Amniotic stem cell (primary cell): ENCODE measurements at regions not wholly inside any gene's neighbourhood (a gene's known extent, or its start where the extent isn't known, plus 50 kb on each side); places are given as distances from the start of the nearest gene placed in this dataset.
"Not testable (repeated sequence)": the region's sequence is repeated elsewhere in the genome, so short reads cannot be mapped to it uniquely, and the experiment has no call there.

Experiments used
- DNase-seq: peaks from one replicate; lab custom pipeline; 2025; lab: John Stamatoyannopoulos, UW

GRCh38 chr11:70549386-70549785, 151.1 kb downstream of the CTTN start:
- DNase-seq = no peak

GRCh38 chr11:70549796-70550195, 151.5 kb downstream of the CTTN start:
- no peak for DNase-seq

DNA sequence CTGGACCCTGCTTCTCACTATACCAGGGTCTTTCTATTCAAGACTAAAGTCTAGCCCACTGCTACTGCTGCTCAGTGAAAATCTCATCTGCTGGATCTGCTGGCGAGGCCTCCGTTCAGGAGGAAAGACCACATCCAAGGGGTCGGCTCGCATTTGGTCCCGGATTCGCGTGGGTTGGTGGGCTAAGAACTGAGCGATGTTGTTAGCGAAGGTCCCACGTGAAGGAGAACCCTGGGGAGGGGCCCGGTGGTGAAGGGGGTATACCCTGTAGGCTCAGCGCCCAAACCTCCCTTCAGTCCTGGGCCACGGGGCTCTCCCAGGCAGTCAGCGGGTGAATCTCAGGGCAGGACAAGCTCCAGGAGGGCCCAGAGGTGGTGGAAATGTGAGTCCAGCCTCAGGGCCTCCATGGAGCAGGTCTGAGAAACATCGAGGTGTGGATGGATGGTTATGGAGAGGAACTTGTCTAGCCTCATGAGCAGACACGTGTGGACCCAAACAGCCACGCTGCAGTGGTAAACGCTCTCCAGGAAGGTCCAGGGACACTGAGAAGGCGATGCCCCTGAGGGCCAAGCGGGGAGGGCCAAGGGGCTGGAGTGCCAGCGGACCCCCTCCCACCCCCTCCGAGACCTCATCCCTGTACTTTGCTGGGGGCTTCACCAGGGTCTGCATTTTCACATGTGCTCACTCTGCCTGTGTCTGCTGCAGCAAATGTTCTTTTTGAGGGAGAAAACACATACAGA, 152.3 kb downstream of the CTTN start:
- DNase-seq = no peak

GRCh38 chr11:70551351-70552166, 153.2 kb downstream of the CTTN start:
- DNase-seq = no peak

DNA sequence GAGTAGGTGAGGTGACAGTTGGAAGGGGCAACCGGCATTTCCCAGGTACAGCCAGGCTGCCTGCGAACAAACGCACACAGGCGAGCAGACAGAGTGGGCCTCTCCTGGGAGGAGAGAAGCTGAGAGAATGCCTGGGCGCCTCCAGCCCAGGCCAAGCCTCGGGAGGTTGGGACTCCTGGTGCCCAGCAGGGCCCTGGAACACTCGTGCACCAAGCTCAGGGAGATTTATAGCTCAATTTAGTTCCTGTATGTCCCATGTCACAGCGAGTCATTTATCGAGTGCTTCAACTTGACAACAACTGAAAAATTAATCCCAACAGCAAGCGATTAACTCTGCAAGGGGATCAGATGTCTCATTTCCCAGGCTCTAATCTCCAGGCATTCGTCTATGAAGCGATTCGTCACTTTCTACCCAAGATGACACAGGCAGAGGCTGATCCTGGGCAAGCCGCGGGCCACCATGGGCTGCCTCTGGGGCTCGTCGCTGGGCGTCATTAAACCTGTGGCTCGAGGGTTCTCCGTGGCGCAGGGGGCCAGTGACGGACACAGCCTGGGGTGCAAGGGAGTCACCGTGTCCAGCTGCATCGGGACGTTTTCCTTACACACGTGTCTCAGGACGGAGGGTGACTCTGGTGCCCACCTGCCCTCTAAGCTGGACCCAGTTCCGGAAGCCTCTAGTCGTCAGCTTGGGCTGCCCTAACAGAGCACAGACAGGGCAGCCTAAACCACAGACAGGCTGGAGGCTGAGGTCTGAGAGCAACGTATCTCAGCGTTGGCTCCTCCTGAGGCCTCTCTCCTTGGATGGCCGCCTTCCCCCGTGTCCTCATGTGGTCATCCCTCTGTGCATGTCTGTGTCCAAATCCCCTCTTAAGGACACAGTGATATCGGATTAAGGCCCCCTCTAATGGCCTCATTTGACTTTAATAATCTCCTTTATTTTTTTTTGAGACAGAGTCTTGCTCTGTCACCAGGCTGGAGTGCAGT, 154.1 kb downstream of the CTTN start:
- no peak for DNase-seq

- DNase-seq = no peak
Observed at GRCh38 chr11:70555078-70555477, 156.7 kb downstream of the CTTN start.

DNA sequence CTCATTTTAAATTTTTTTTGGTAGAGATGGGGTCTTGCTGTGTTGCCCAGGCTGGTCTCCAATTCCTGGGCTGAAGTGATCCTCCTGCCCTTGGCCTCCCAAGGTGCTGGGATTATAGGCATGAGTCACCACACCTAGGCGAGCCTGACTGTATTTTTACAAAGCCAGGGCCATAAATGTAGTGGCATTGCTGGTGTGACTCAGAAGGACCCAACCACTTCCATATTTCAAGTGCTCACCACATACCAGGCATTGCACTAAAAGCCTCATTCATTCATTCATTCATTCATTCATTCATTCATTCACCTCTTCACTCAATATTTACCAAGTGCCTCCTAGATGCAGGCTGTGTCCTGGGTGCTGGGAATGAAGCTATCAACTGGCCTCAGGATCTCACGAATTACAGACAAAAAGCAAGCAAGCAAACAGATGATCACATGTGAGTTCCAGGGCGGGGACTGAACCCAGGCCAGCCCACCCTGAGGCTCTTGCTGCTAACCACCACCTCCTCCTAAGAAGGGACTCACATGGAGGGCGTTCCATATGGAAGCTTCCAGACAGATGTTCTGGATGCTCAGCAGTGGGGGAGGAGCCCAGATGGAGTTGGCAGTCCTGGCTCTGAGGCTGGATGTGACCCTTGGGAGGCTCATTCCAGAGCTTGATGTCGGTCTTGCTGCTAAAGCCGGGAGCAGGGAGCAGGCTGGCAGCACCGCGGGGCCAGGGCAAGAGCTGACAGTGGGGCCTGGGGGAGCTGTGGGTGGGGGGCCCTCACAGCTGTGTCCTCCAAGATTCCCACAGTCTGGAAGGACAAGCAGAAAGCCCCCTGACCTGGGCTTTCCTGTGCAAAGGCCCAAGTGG, 158.8 kb downstream of the CTTN start:
- no peak for DNase-seq

GRCh38 chr11:70557742-70558485, 159.6 kb downstream of the CTTN start:
- DNase-seq = no peak

DNA sequence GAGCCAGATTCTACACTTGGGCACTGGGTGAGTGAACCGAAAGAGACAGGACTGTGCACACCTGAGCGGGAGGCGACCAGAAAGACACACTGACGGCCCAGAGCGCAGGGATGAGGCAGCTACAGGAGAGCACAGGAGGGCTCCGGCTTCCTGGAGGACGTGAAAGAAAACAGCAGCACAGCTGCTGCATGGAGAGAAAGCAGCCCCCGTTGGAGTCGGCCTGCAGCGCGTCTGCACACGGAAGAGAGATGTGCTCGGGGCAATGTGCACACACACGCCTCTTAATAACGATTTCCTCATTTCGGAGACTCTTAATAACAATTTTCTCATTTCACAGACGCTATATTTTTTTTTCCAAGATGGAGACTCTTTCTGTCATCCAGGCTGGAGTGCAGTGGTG, 160.4 kb downstream of the CTTN start:
- DNase-seq = no peak

DNA sequence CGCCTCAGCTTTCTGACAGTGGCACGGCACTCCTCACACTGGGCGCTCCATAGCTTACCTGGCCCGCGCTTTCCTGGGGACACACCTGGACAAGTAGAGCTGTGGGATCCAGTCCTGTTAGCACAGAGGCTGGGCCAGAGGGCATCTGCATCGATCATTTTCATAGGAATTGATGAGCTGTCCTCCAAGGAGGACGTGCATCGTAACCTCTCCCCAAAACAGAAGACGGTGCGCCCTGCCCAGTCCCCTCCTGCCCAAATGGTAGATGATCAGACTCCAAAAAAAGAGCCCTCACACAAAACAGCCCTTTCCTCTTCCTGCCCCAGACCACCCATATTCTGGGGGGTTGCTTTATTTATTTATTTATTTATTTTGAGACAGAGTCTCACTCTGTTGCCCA, 161.2 kb downstream of the CTTN start:
- no peak for DNase-seq

- DNase-seq = not testable (repeated sequence)
Observed at GRCh38 chr11:70560621-70561020, 162.3 kb downstream of the CTTN start.

GRCh38 chr11:70566768-70567530, 168.6 kb downstream of the CTTN start:
- no peak for DNase-seq

GRCh38 chr11:70567680-70568034, 169.3 kb downstream of the CTTN start:
- no peak for DNase-seq

- no peak for DNase-seq
Observed at GRCh38 chr11:70568035-70568813, 169.9 kb downstream of the CTTN start.

DNA sequence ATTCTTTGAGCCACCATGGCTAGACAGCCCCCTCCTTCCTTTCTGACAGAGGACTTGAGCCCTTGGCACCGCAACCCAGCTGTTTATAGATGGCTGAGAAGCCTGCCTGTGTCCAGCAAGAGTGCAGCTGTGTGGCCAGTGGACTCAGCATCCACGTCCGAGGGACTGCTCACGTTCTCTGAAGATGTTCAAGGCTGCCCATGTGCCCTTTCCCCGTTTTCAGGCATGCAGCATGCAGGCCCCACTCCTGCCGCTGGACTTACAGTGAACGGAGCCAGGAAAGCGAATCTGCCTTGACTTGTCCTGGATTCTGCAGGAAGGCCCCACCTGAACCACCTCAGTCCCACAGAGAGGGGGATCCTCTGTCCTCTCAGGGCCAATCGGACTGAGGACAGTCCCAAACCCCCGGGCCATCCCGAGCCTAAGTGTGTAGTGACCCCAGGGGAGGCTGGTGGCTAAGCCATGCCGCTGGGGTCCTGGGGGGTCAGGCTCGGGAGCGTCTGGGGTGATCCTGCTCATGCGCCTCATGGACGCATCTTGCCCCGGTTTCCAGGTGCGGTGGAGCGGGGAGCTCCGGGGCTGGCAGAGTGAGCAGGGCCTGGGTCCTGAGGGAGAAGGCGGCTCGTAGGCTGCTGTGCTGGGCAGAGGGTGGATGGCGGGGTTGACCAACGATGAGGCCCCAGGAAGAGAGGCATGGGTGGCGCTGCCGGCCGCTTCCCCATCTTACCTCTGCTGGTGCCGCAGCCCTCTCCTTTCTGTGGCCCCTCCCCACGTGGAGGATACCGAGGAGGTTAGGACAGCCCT, 170.7 kb downstream of the CTTN start:
- DNase-seq = no peak

DNA sequence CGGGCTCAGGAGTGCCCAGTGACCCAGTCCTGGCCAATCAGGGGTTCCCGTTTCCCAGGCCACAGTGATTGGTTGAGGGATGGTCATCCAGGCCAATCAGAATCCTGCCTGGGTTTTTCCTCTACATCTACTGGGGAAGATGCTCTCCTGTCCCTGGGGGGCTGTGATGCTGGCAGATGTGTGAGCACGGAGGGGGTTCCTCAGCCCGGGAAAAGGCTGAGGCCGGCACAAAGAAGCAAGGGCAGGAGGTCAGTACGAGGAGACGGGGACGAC, 171.2 kb downstream of the CTTN start:
- DNase-seq = no peak

DNA sequence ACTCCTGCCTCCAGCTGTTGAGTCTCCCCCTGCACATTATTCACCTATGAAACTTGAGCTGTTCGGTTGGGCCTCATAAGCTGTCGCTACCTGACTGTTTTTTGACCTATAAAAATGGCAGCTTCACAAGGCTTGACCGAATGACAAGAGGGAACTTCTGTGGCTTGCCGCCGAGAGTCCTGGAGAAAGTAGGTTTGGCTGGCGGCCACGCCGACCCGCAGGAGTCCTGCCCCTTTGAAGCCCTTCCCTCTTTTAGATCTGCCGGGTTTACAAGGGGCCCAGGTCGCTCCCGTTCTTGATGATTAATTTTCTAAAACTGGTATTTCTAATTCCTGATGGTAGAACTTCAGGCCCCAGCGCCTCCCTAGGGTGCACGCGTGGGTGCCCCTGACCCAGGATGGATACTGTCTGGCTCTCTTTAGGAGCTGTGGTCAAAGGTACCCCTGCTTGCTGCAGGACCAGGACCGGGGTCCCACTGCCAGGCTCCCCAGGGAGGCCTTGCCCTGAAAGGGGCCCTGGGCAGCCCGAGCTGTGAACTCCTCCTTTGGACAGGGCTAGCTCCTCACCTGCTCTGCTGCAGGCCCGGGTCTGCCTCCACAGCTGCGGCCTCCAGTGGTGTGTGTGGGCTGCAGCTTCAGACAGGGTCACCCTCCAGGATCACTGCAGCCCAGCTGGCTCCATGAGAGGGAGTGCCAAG, 171.8 kb downstream of the CTTN start:
- no peak for DNase-seq
